ENCODE measurements at regions not wholly inside any gene's neighbourhood (a gene's known extent, or its start where the extent isn't known, plus 50 kb on each side); places are given as distances from the start of the nearest gene placed in this dataset.

- TF ChIP-seq CTCF (IDR thresholded peaks at IDR 0.05 in 2 of 3, conservative IDR thresholded peaks at IDR 0.05 in 1 of 3; ENCODE audit: borderline replicate concordance in 1 of 3, insufficient read depth in 1 of 3, low read depth in 2 of 3, low read length in 2 of 3) (no peak), CEBPB (IDR thresholded peaks at IDR 0.05; ENCODE audit: low read depth) (no peak), REST (IDR thresholded peaks at IDR 0.05; ENCODE audit: low read depth) (no peak), POLR2AphosphoS5 (IDR thresholded peaks at IDR 0.05; ENCODE audit: low read depth, low read length) (no peak), EZH2phosphoT487 (IDR thresholded peaks at IDR 0.05; ENCODE audit: borderline replicate concordance) (no peak)
Observed at GRCh38 chr11:30159546-30159945, 71.3 kb upstream of the FSHB start.

All from HCT116 (cell line).